ENCODE measurements at regions not wholly inside any gene's neighbourhood (a gene's known extent, or its start where the extent isn't known, plus 50 kb on each side); places are given as distances from the start of the nearest gene placed in this dataset.

- TF ChIP-seq CTCF (IDR thresholded peaks at IDR 0.05; ENCODE audit: extremely low read depth, missing control alignments) = no peak
- no peak for DNase-seq (ENCODE audit: low spot score)
These were observed 161.9 kb downstream of the CAPZA3 start for GRCh38 chr12:18899678-18900317.

GRCh38 chr12:18905134-18905533 lies 167.2 kb downstream of the CAPZA3 start:
- no peak for DNase-seq (ENCODE audit: low spot score)

GRCh38 chr12:18906395-18906794 lies 168.5 kb downstream of the CAPZA3 start:
- TF ChIP-seq CTCF (IDR thresholded peaks at IDR 0.05; ENCODE audit: extremely low read depth, missing control alignments) = no peak
- DNase-seq (ENCODE audit: low spot score) = no peak

More at GRCh38 chr12:18905134-18905533, 167.2 kb downstream of the CAPZA3 start:
- no peak for TF ChIP-seq CTCF (IDR thresholded peaks at IDR 0.05; ENCODE audit: extremely low read depth, missing control alignments)

GRCh38 chr12:18907127-18907526 lies 169.2 kb downstream of the CAPZA3 start:
- no peak for DNase-seq (ENCODE audit: low spot score)
- no peak for TF ChIP-seq CTCF (IDR thresholded peaks at IDR 0.05; ENCODE audit: extremely low read depth, missing control alignments)

GRCh38 chr12:18907728-18908127 lies 169.8 kb downstream of the CAPZA3 start:
- TF ChIP-seq CTCF (IDR thresholded peaks at IDR 0.05; ENCODE audit: extremely low read depth, missing control alignments) = no peak
- DNase-seq (ENCODE audit: low spot score) = no peak

- no peak for TF ChIP-seq CTCF (IDR thresholded peaks at IDR 0.05; ENCODE audit: extremely low read depth, missing control alignments)
- no peak for DNase-seq (ENCODE audit: low spot score)
These were observed 170.3 kb downstream of the CAPZA3 start for GRCh38 chr12:18908191-18908590.

GRCh38 chr12:18919871-18920511 lies 182.1 kb downstream of the CAPZA3 start:
- no peak for DNase-seq (ENCODE audit: low spot score)
- TF ChIP-seq CTCF (IDR thresholded peaks at IDR 0.05; ENCODE audit: extremely low read depth, missing control alignments) = no peak

All from GM20000 (cell line).